HG03108 (cell line): ENCODE measurements at regions not wholly inside any gene's neighbourhood (a gene's known extent, or its start where the extent isn't known, plus 50 kb on each side); places are given as distances from the start of the nearest gene placed in this dataset.

Experiments used
- ATAC-seq: cut with Tn5 transposase; IDR thresholded peaks from one replicate; pipeline ENCODE4 v1.9.1; 2021; ENCODE audit warnings: moderate library complexity; ENCODE audit not compliant: unreplicated experiment

- no peak for ATAC-seq
These were observed 339.2 kb downstream of the PIK3R1 start for GRCh38 chr5:68554571-68555279.

GRCh38 chr5:68555907-68556681 is 340.5 kb downstream of the PIK3R1 start:
- ATAC-seq, result no peak

- ATAC-seq, result no peak
These were observed 341.8 kb downstream of the PIK3R1 start for GRCh38 chr5:68557162-68557936.

GRCh38 chr5:68562308-68562707 is 346.8 kb downstream of the PIK3R1 start:
- no peak for ATAC-seq

GRCh38 chr5:68565427-68565826 is 349.9 kb downstream of the PIK3R1 start:
- ATAC-seq, result no peak

GRCh38 chr5:68576805-68577204 is 361.2 kb downstream of the PIK3R1 start:
- no peak for ATAC-seq

- no peak for ATAC-seq
These were observed 366.7 kb downstream of the PIK3R1 start for GRCh38 chr5:68582284-68582683.

GRCh38 chr5:68587171-68587570 is 371.6 kb downstream of the PIK3R1 start:
- no peak for ATAC-seq

GRCh38 chr5:68591850-68592249 is 376.3 kb downstream of the PIK3R1 start:
- no peak for ATAC-seq

GRCh38 chr5:68592351-68592750 is 376.8 kb downstream of the PIK3R1 start:
- ATAC-seq, result no peak

- no peak for ATAC-seq
These were observed 377.7 kb downstream of the PIK3R1 start for GRCh38 chr5:68593211-68593671.

- ATAC-seq, result no peak
These were observed 397.4 kb downstream of the PIK3R1 start for GRCh38 chr5:68612972-68613371.

- no peak for ATAC-seq
These were observed 402.9 kb downstream of the PIK3R1 start for GRCh38 chr5:68618501-68618900.

- no peak for ATAC-seq
These were observed 411.4 kb downstream of the PIK3R1 start for GRCh38 chr5:68627001-68627400.

- ATAC-seq, result no peak
These were observed 412.7 kb downstream of the PIK3R1 start for GRCh38 chr5:68628082-68628814.

GRCh38 chr5:68630354-68630753 is 414.8 kb downstream of the PIK3R1 start:
- no peak for ATAC-seq

GRCh38 chr5:68631884-68632283 is 416.3 kb downstream of the PIK3R1 start:
- no peak for ATAC-seq

- ATAC-seq, result no peak
These were observed 425.7 kb downstream of the PIK3R1 start for GRCh38 chr5:68641211-68641610.

- ATAC-seq, result no peak
These were observed 427.5 kb downstream of the PIK3R1 start for GRCh38 chr5:68643064-68643463.

GRCh38 chr5:68644971-68645370 is 429.4 kb downstream of the PIK3R1 start:
- peak; percentile 95 for ATAC-seq

GRCh38 chr5:68646144-68646543 is 430.6 kb downstream of the PIK3R1 start:
- no peak for ATAC-seq
